ENCODE measurements at regions not wholly inside any gene's neighbourhood (a gene's known extent, or its start where the extent isn't known, plus 50 kb on each side); places are given as distances from the start of the nearest gene placed in this dataset.

- CTCF ChIA-PET, result no interaction called here
- H3K36me3 ChIP-seq (ENCODE audit: insufficient read depth, low read length, poor library complexity, severe bottlenecking), result no peaks in the 10 kb centered on the region
- no TSS peak for BruUV-seq (replicated peaks)
These were observed 124.5 kb upstream of the MAF start for GRCh38 chr16:79725051-79725450.

GRCh38 chr16:79723583-79724168 is 123.1 kb upstream of the MAF start:
- Histone ChIP-seq H3K4me3 (ENCODE audit: low read depth, low read length, poor library complexity, severe bottlenecking) (no peak overlapping the region), H3K4me1 (ENCODE audit: insufficient read depth, low read length, poor library complexity, severe bottlenecking) (no peaks in the 10 kb centered on the region), H3K36me3 (ENCODE audit: insufficient read depth, low read length, poor library complexity, severe bottlenecking) (no peaks in the 10 kb centered on the region), H3K27ac (ENCODE audit: low read depth, low read length, poor library complexity, severe bottlenecking) (no peak overlapping the region), H3K27me3 (replicated peaks; ENCODE audit: insufficient read depth, low read depth, low read length, poor library complexity) (no peaks in the 10 kb centered on the region), H3K9me3 (ENCODE audit: low read depth, low read length, poor library complexity, severe bottlenecking) (no peaks in the 10 kb centered on the region)
- CTCF ChIA-PET, result no interaction called here
- DNase-seq (ENCODE audit: low spot score), result no peak
- TF ChIP-seq EZH2 (IDR thresholded peaks at IDR 0.05; ENCODE audit: borderline replicate concordance, low read depth, low read length, poor library complexity, severe bottlenecking), result no peak
- no peak for TF ChIP-seq CTCF (conservative IDR thresholded peaks at IDR 0.05; ENCODE audit: low read depth, low read length)
- POLR2A ChIA-PET (ENCODE audit: low non-redundant PET), result no interaction called here
- intact Hi-C loops (cut with micrococcal nuclease; ENCODE audit: unreplicated experiment), result no loop called here
- BruUV-seq (replicated peaks), result no TSS peak

More at GRCh38 chr16:79725051-79725450, 124.5 kb upstream of the MAF start:
- H3K27ac ChIP-seq (ENCODE audit: low read depth, low read length, poor library complexity, severe bottlenecking), result no peak overlapping the region
- intact Hi-C loops (cut with micrococcal nuclease; ENCODE audit: unreplicated experiment), result no loop called here
- no peak for DNase-seq (ENCODE audit: low spot score)
- H3K4me1 ChIP-seq (ENCODE audit: insufficient read depth, low read length, poor library complexity, severe bottlenecking), result no peaks in the 10 kb centered on the region
- POLR2A ChIA-PET (ENCODE audit: low non-redundant PET), result no interaction called here
- TF ChIP-seq EZH2 (IDR thresholded peaks at IDR 0.05; ENCODE audit: borderline replicate concordance, low read depth, low read length, poor library complexity, severe bottlenecking), result no peak
- no peak for TF ChIP-seq CTCF (conservative IDR thresholded peaks at IDR 0.05; ENCODE audit: low read depth, low read length)
- no peaks in the 10 kb centered on the region for H3K27me3 ChIP-seq (replicated peaks; ENCODE audit: insufficient read depth, low read depth, low read length, poor library complexity)
- H3K4me3 ChIP-seq (ENCODE audit: low read depth, low read length, poor library complexity, severe bottlenecking), result no peak overlapping the region
- no peaks in the 10 kb centered on the region for H3K9me3 ChIP-seq (ENCODE audit: low read depth, low read length, poor library complexity, severe bottlenecking)

- Histone ChIP-seq H3K4me1 (ENCODE audit: insufficient read depth, low read length, poor library complexity, severe bottlenecking) (no peaks in the 10 kb centered on the region), H3K27me3 (replicated peaks; ENCODE audit: insufficient read depth, low read depth, low read length, poor library complexity) (no peaks in the 10 kb centered on the region), H3K4me3 (ENCODE audit: low read depth, low read length, poor library complexity, severe bottlenecking) (no peak overlapping the region), H3K36me3 (ENCODE audit: insufficient read depth, low read length, poor library complexity, severe bottlenecking) (no peaks in the 10 kb centered on the region), H3K27ac (ENCODE audit: low read depth, low read length, poor library complexity, severe bottlenecking) (no peak overlapping the region), H3K9me3 (ENCODE audit: low read depth, low read length, poor library complexity, severe bottlenecking) (no peaks in the 10 kb centered on the region)
- no TSS peak for BruUV-seq (replicated peaks)
- CTCF ChIA-PET, result interaction anchor here (0.6 kb wide), 1 partner anchor 119 kb away, joined by 4 read pairs; no protein-coding TSS in a partner anchor
- POLR2A ChIA-PET (ENCODE audit: low non-redundant PET), result no interaction called here
- intact Hi-C loops (cut with micrococcal nuclease; ENCODE audit: unreplicated experiment), result no loop called here
- no peak for DNase-seq (ENCODE audit: low spot score)
- TF ChIP-seq CTCF (conservative IDR thresholded peaks at IDR 0.05; ENCODE audit: low read depth, low read length), result no peak
- no peak for TF ChIP-seq EZH2 (IDR thresholded peaks at IDR 0.05; ENCODE audit: borderline replicate concordance, low read depth, low read length, poor library complexity, severe bottlenecking)
These were observed 120.7 kb upstream of the MAF start for GRCh38 chr16:79721270-79721669.
